ENCODE measurements at regions not wholly inside any gene's neighbourhood (a gene's known extent, or its start where the extent isn't known, plus 50 kb on each side); places are given as distances from the start of the nearest gene placed in this dataset.
A peak's percentile ranks its signal among the peaks of the same experiment; 100 is the strongest.

DNA sequence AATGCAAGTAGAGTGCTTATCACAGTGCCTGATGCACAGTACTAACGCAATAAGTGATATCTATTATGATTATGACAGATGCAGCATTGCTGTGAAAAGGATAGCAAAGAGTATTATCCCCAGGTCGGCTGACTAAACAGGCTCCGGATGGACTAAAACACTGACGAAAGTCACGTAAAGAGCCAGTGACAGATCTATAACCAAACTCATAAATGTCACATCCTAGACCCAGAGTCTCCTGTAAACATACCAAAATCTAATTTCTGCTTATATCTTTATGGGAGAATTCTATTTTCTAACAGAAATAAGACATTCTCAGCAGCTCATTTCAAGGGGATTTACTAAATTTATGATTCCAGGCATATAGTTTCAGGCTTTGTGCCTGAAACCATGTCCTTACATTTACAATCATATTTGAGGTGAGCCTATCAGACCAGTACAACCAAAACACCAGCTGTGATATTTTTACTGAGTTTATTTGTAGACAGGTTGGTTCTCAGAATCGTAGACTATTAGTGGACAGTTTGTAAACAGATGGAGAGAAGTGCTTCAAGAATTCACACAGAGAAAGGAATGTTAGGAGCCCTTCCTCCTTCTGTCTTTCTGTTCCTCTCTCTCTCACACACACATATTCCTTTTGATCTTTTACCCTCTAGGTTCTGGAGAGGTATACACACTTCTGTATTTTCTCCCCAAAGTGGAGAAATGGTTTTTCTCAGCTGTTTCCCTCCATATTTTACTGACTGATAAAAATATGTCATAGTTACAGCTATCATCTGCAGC lies 52.4 kb upstream of the WDR26 start:
- DNase-seq (ENCODE audit: missing footprints) = no peak
- ATAC-seq = no peak
- intact Hi-C loops (cut with DNase I) = no loop called here

DNA sequence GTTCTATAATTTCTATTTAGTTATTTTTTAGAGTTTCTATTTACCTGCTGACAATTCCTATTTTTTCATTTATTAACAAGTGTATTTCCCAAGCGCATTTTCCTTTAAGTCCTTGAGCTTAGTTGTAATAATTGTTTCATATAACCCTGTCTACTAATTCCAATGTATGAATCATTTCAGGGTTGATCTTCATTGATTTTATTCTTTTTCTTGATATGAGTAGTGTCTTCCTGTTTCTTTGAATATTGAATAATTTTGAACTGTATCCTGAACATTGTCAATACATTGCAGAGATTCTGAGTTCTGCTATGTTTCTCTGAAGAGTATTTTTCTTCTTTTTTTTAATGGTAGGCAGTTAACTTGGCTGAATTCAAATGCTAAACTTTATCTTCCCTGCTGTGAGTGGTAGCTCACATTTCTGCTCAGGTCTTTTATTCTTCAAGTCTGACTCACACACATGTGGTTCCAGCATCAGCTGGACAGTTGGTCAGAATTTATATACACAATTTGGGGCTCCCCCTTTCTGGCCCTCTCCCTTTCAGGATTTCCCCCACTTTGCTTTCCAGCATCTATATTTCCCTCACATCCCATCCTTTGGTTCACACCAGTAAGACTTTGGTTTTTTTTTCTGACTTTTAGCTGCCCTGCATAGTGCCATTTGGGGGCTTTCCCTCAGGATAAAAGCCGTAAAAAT lies 54.4 kb upstream of the WDR26 start:
- intact Hi-C loops (cut with DNase I) = no loop called here
- ATAC-seq (no peak), DNase-seq (ENCODE audit: missing footprints) (no peak)

DNA sequence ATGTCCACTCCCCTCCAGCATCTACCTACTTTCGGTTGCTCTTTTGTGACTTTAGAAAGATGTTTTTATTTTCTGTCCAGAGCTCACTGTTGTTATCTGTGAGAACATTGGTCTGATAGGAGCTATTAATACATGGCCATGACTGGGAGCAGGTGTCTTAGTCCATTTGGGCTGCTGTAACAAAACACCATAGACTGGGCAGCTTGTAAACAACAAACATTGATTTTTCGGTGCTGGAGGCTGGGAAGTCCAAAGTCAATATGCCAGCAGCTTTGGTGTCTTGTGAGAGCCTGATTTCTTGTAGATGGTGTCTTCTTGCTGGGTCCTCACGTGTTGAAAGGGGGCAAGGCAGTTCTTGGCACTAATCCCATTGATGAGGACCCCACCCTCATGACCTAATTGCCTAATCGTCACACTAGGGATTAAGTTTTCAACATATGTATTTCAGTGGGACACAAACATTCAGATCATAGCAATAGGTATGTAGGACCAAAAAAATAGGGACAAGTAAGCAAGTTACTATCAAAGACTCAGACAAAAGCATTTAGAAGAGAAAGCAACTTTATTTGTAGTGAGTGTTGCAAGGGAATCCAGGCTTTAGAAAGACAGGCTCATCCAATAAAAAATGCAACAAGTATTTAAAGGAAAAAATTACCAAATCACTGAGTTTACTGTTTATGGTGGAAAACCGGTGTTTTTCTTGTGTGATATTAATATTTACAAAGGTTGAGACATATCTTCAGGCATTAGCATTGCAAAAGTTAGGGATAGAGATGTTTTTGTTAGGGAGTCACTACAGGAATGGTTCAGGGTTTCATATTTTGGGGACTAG lies 55.2 kb upstream of the WDR26 start:
- intact Hi-C loops (cut with DNase I) = no loop called here
- DNase-seq (ENCODE audit: missing footprints) (no peak), ATAC-seq (no peak)

DNA sequence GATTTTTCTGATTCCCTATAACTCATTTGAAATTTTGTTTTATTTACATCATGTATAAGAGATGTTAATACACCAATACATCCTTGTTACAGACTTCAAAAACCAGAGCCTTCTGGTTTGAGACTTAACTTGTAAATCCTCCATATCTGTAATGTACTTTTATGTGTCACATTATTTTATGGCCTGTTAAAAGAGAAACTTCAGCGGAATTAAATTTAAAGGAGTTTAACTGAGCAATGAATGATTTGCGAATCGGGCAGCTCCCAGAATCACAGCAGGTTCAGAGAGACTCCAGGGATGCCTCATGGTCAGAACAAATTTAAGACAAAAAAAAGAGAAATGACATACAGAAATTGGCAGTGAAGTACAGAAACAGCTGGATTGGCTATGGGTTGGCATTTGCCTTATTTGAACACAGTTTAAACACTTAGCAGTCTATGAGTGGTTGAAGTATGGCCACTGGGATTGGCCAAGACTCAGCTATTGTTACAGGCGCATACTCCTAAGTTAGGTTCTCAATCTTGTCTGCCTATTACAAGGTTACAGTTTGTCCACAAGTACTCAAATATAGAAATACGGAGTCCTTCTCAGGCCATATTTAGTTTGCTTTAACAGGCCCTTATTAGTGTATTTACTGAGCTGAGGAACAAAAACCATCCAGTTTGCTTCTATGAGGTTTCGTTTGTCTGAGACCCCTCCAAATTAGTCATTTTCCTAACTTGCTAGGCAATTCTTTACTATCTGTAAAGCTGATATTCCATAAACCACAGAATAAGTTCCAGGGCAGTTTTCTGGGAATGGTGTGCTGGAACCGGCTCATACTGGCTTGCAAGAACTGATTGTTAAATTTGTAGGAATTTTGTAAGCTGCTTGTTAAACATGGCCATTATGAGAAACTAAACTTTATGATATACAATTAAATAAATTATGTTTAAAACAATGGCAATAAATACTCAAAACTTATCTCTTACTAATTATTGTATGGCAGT lies 56.2 kb upstream of the WDR26 start:
- no peak for DNase-seq (ENCODE audit: missing footprints)
- ATAC-seq = no peak
- intact Hi-C loops (cut with DNase I) = no loop called here

DNA sequence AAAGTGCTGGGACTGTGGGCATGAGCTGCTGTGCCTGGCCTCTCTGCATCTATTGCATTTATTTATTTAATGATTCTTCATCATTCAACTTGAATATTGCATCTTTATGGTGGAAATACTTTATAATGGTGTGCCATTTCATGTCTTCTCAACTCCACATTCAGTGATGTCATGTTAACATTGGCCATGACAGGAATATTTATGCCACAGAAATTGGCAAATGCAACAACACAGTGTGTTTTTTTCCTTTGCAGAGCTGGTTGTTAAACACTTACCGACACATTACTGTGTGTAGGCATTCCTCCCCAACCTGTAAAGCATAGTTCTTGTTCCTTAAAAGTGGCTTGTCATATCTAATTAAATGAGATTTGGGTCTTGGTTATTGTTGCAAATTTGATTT lies 57.4 kb upstream of the WDR26 start:
- ATAC-seq = no peak
- intact Hi-C loops (cut with DNase I) = no loop called here
- DNase-seq (ENCODE audit: missing footprints) = no peak

DNA sequence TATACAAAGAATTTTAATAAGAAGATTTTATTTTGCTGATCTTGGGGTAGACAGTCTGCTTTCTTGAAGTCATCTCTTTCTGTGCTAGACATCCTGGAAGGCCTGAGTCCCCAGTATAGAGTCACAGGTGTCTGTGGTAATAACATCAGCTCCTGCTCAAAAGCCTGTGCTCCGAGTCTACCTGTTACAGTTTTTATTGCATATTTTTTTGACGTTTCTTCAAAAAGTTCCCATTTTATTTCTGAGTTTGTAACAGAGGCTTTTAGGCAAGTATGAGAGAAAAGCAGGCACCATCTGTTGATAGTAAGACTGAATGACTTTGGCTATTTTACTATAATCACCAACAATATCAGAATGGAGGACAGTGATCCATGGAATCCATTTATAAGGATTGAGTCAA lies 58.0 kb upstream of the WDR26 start:
- DNase-seq (ENCODE audit: missing footprints) = no peak
- ATAC-seq = no peak
- intact Hi-C loops (cut with DNase I) = no loop called here

DNA sequence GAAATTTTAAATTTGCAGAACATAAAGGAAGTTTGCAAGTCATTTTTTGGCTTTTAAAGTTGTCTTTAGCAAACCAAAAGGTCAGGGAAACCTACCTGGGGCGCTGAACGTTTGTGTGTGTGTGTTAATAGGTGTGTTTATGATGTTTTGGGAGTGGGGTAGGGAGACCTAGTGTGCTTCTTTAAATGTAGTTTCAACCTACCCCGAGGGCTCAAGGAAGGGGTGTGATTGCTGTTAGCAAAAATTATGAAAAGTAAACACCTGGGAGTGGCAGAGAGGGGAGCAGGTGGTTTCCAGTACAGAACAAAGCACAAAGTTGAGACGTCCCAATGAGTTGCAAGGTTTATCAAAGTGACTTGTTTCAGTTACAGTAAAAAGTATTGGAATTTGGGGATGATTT lies 58.7 kb upstream of the WDR26 start:
- DNase-seq (ENCODE audit: missing footprints) = no peak
- ATAC-seq = no peak
- intact Hi-C loops (cut with DNase I) = no loop called here

DNA sequence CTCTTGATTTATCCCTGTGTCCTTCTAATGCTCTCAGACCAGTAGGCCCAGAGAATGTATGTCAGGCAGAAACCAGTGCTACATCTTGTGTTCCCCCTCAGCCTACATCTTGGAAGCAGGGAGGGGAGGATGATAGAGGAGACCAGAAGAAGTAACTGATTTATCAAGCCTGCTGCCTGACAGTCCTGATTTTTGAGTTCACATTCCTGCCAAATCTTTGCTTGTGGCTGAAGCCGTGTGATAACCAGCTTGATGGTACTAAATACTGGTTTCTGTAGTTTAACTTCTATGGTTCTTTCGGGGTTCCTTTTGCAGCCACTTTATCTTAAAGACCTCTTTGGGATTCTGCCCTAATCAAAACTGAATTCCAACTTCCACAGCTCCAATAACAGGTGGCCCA lies 59.7 kb upstream of the WDR26 start:
- no peak for DNase-seq (ENCODE audit: missing footprints)
- ATAC-seq = no peak
- intact Hi-C loops (cut with DNase I) = no loop called here

DNA sequence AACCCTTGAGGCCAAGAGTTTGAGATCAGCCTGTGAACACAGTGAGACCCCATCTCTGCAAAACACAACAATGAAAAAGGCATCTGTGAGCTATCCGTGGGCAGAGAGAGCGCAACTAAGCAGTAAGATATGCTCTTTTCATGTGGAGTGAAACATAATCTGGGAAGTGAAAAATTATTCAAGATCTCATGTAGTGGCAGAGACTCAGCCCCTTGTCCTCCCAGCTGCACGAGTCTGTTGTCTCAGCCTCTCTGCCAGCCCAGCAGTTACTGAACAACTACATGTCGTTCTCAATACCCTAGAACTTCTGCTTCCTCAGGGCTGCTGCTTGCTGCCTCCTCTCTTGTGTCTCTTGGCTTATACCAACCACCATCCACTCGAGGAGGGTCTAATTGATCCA lies 61.3 kb upstream of the WDR26 start:
- ATAC-seq (no peak), DNase-seq (ENCODE audit: missing footprints) (no peak)
- intact Hi-C loops (cut with DNase I) = no loop called here

DNA sequence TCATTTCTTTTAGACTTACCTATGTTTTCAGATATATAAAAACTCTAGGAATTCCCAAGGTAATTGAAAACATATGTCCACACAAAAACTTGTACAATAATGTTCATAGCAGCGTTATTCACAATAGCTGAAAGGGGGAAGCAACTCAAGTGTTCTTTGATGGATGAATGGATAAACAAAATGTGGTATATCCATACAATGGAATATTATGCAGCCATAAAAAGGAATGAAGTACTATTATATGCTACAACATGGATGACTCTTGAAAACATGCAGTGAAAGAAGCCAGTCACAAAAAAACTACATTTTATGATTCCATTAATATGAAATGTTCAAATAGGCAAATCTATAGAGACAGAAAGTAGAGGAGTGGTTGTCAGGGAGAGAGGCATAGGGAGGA lies 62.2 kb upstream of the WDR26 start:
- no peak for ATAC-seq
- intact Hi-C loops (cut with DNase I) = no loop called here
- DNase-seq (ENCODE audit: missing footprints) = no peak

DNA sequence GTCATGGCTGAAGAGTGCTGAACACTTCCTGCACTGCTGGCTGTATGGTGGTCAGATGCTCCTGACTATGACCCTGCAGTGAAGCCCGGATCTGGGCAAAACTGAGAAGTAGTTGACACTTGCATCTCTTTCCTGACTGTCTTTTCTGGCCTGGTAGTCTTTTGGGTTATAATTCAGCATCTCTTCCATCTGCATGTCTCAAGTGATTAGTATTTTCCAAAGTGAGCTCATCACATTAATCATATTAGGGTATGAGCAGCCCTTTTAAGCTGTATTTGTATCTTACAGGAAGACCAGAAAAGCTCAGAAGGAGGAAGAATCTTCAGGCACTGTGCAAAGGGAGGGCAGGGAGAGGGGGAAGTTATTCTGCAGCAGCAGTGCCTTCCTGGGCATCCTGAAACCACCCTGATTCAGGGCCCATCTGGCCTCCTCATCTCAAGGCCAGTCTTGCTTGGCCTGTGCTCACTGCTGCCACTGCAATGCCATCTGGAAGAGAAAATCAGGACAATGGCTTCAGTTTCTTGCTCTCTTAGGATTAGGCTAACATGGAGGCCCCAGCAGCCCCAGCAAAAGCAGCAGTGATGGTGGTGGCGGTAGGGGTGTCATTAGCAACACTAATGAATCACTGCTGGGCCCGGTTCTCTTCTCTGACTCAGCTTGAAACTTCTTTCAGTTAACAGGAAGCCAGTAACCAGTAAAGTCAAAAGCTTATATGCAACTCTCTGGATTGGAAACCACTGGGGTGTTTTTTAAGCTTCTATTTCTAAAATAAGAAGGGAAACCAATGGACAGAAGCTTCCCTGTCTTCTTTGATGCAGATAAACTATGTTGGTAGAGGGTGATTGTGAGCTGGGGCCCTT lies 63.3 kb upstream of the WDR26 start:
- DNase-seq (ENCODE audit: missing footprints) = no peak
- intact Hi-C loops (cut with DNase I) = no loop called here
- peak; percentile 58 for ATAC-seq

DNA sequence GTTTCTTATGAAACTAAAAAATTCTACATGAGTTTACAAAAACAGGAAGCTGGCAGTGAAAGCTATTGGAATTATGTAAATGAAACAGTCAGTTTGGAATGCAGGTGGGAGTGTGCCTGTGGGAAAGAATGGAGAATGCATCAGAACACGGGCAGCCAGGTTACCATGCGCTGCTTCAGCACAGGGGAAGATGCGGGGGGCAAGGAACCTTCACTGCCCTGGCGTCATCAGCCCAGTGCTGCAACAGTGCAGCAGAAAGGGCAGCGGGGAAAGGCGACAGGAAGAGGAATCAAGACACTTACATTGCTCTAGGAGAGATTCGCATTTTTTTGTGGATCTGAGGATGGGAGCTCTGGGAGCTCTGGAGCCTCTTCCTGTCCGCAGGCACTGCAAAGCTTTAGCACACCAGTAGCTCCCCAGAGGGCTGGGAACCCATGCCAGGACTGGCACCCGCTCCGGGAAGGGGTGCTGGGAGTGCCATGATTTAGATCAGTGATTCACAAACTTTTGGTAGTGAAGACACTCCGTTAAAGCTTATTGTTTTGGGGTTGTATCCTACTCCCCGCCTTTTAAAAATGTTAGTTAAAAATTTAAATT lies 64.1 kb upstream of the WDR26 start:
- ATAC-seq (no peak), DNase-seq (ENCODE audit: missing footprints) (no peak)
- intact Hi-C loops (cut with DNase I) = no loop called here

DNA sequence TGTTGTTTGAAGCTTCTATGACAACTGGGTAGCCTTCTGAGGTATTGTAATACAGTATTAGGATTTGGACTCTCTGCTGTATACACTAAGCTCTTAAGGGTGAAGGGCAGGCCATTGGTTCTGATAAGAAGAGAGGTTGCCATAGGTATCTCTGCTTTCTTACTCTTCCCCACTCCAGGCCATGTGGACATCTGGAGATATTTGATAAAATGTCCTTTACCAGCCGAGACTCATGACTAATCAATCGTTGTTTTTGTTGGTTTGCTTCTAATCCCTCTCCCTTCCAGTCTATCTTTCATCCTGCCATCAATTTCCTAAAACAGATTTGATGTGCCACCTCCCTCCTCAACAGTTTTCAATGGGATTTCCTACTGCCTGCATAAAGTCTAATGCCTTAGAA lies 64.6 kb upstream of the WDR26 start:
- ATAC-seq (no peak), DNase-seq (ENCODE audit: missing footprints) (no peak)
- intact Hi-C loops (cut with DNase I) = no loop called here

DNA sequence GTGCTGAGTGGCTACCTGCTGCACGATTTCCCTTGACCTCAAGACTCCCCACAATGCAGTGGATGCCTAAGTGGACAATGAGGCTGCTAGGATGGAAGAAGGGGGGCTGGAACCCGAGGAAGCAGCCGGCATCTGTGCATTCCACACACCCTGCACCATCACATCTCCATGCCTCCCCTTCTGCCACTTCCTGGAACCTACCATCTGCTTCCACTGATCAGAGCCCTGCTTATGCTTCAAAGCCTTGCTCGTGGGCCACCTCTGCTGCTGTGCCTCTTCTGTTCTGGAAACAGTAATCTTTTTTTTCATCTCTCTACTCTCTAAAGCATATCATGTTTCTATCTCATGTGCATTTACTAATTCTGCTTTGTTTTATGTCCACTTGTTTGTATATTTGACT lies 66.2 kb upstream of the WDR26 start:
- DNase-seq (ENCODE audit: missing footprints) = no peak
- no peak for ATAC-seq
- intact Hi-C loops (cut with DNase I) = no loop called here

DNA sequence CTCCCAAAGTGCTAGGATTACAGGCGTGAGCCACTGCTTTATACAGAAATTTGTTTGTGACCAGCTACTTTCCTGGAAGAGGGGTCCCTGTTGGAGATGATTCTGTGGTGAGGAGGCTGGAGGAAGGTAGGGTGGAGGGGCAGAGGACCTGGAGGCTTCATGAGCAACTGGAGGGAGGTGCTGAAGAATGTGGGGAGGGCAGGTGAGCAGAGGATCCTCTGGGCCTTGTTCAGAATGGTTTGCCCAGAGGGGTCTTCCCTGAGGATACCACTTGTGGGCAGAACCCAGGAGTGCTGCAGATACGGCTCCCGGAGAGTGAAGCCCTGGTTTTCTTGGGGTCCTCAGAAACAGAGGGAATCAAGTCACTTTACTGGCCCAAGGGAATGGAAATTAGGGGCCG lies 67.2 kb upstream of the WDR26 start:
- ATAC-seq (no peak), DNase-seq (ENCODE audit: missing footprints) (no peak)
- intact Hi-C loops (cut with DNase I) = no loop called here

DNA sequence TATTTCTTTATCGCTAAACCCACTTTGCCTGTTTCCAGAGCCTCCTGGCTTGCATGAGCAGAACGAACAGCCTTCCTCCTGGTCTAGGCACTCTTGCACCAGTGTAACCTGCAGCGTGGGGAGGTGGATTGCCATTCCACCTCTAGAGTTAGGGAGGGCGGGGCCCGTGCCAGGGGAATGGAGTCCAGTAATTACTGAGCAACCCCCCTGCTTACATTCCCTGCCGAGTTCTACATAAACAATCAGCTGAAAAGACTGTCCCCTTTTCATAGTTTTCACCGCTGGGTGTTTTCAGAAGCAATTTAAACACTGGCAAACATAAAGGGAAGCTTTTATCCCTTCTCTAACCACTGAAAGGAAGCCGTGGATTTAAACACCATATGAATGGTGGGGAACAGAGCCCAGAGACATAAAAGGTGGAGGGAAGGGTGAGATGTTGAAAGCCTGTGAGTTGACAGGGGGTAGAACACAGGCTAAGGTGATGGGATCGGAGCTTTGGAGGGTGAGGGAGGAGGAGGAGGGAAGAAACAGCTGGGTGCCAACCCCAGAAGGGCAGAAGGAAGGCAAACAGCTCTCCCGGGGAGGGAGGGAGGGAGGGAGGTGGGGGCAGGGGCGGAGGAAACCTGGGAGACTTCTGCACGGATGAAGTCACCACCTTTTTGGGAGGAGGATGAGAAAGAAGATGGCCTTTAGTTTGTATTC lies 68.0 kb upstream of the WDR26 start:
- intact Hi-C loops (cut with DNase I) = no loop called here
- ATAC-seq (no peak), DNase-seq (ENCODE audit: missing footprints) (no peak)
